ENCODE measurements at regions not wholly inside any gene's neighbourhood (a gene's known extent, or its start where the extent isn't known, plus 50 kb on each side); places are given as distances from the start of the nearest gene placed in this dataset.
"Not testable (repeated sequence)": the region's sequence is repeated elsewhere in the genome, so short reads cannot be mapped to it uniquely, and the experiment has no call there.

DNA sequence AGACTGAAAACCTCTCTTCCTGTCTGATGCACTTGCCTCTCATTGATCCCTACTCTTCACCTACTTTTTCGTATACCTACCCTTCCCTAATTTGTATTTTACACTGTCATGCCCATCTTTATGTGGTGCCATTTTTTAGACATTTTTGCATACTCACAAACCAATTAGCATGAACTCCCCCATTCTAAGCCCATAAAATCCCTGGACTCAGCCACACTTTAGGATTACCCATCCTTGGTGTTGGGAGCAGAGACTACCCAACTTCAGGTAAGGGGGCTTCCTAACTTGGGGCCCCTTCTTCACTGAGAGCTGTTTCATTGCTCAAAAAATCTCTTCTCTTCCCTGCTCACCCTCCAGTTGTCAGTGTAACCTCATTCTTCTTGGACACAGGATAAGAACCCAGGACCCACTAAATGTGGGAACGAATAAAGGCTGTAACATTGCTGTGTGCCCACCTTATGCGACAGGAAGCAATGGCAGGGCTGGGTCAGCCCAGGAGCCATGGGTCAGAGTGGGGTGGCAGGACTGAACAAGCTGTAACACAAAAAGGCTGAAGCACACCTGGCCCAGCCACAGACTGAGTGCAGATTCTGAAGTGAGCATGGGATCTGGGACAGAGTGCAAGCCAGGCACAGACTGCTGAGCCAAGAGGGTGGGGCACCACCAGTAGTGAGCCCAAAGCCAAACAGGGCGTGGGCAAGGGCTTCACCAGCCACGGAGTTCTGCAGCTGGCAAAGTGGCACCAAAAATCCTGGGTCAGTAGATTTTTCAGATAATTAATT, 789.1 kb upstream of the HS3ST5 start:
- Histone ChIP-seq H3K4me3 (no peak overlapping the region), H3K36me3 (no peaks in the 10 kb centered on the region), H3K27ac (no peak overlapping the region), H3K9me3 (replicated peaks) (no peaks in the 10 kb centered on the region), H3K27me3 (no peaks in the 10 kb centered on the region), H3K4me1 (no peaks in the 10 kb centered on the region)
- no peak for DNase-seq

DNA sequence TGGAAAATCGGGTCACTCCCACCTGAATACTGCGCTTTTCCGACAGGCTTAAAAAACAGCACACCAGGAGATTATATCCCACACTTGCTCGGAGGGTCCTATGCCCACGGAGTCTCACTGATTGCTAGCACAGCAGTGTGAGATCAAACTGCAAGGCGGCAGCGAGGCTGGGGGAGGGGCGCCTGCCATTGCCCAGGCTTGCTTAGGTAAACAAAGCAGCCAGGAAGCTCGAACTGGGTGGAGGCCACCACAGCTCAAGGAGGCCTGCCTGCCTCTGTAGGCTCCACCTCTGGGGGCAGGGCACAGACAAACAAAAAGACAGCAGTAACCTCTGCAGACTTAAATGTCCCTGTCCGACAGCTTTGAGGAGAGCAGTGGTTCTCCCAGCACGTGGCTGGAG, 778.7 kb upstream of the HS3ST5 start:
- not testable (repeated sequence) for DNase-seq; H3K9me3 ChIP-seq (replicated peaks); H3K36me3 ChIP-seq; H3K4me1 ChIP-seq; H3K27ac ChIP-seq; H3K4me3 ChIP-seq; H3K27me3 ChIP-seq

DNA sequence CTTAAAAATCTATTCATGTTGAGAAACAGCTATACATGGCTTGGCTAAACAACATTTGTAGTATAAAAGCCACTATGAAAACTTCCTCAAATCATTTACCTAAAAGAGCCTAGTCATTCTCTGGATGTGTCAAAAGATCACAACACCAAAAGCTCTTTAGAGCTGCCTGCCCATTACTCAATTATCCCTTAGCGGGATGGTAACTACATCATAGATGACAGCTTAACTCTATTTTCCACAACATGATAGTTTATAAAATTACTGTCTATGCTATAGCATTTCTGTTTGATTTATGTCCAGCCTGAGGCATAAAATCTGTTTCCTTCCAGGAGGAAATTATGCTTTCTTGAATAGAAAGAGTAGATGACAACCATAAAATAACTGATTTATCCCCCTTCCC, 777.6 kb upstream of the HS3ST5 start:
- Histone ChIP-seq H3K4me1 (no peaks in the 10 kb centered on the region), H3K27me3 (no peaks in the 10 kb centered on the region), H3K36me3 (no peaks in the 10 kb centered on the region), H3K27ac (no peak overlapping the region), H3K9me3 (replicated peaks) (no peaks in the 10 kb centered on the region), H3K4me3 (no peak overlapping the region)
- DNase-seq, result no peak

DNA sequence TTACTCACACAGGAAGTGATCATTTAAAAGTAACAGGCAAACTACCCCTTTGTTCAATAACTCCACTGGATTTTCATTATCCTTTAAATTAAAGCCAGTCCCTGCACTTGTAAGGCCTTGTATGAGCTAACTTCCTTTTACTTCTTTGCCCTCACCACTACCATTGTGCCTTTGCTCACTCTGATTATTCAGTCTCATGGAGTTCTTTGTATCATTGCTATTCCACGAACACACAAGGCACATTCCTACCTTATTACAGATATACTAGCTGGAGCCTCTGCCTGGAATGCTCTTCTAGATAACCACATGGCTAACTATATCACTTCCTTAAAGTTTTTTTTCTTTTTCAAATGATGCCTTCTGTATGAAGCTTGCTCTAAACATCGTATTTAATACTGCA, 748.6 kb upstream of the HS3ST5 start:
- no peak for DNase-seq
- Histone ChIP-seq H3K9me3 (replicated peaks) (no peaks in the 10 kb centered on the region), H3K4me3 (no peak overlapping the region), H3K27ac (no peak overlapping the region), H3K4me1 (no peaks in the 10 kb centered on the region), H3K36me3 (no peaks in the 10 kb centered on the region), H3K27me3 (no peaks in the 10 kb centered on the region)

- Histone ChIP-seq H3K27me3 (no peaks in the 10 kb centered on the region), H3K36me3 (no peaks in the 10 kb centered on the region), H3K9me3 (replicated peaks) (no peaks in the 10 kb centered on the region), H3K27ac (no peak overlapping the region), H3K4me3 (no peak overlapping the region), H3K4me1 (peaks cover 3% of the 10 kb centered on the region; the same call in 1 of the 2 replicates)
- DNase-seq, result peak in 1 of 2 experiments; percentile 48
Measured at GRCh38 chr6:115078555-115078954, 735.7 kb upstream of the HS3ST5 start.

DNA sequence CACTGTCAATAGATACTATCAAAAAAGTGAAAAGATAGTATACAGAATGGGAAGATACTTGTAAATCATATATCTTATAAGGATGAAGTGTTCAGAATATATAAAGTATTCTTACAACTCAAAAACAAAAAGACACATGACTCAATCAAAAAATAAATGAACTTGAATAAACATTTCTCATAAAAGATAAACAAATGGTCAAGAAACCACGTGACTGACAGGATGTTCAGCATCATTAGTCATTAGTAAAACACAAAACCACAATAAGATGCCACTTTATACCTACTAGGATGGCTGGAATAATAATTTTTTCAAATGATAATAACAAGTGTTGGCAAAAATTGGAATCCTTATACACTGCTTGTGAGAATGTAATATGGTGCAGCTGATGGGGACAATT, 729.1 kb upstream of the HS3ST5 start:
- no peak for DNase-seq
- Histone ChIP-seq H3K9me3 (replicated peaks) (no peaks in the 10 kb centered on the region), H3K27me3 (no peaks in the 10 kb centered on the region), H3K36me3 (no peaks in the 10 kb centered on the region), H3K27ac (no peak overlapping the region), H3K4me3 (no peak overlapping the region), H3K4me1 (no peaks in the 10 kb centered on the region)

- Histone ChIP-seq H3K27ac (no peak overlapping the region), H3K36me3 (no peaks in the 10 kb centered on the region), H3K4me1 (no peaks in the 10 kb centered on the region), H3K4me3 (no peak overlapping the region), H3K27me3 (no peaks in the 10 kb centered on the region), H3K9me3 (replicated peaks) (no peaks in the 10 kb centered on the region)
- DNase-seq, result no peak
Measured at GRCh38 chr6:115067690-115068447, 725.0 kb upstream of the HS3ST5 start.

GRCh38 chr6:115064680-115065079, 721.9 kb upstream of the HS3ST5 start:
- H3K36me3 ChIP-seq, result no peaks in the 10 kb centered on the region
- H3K27me3 ChIP-seq, result no peaks in the 10 kb centered on the region
- H3K4me1 ChIP-seq, result no peaks in the 10 kb centered on the region
- H3K27ac ChIP-seq, result no peak overlapping the region
- H3K9me3 ChIP-seq (replicated peaks), result no peaks in the 10 kb centered on the region
- H3K4me3 ChIP-seq, result no peak overlapping the region
- DNase-seq, result no peak

- DNase-seq, result no peak
- no peak overlapping the region for H3K4me3 ChIP-seq
- H3K27me3 ChIP-seq, result no peaks in the 10 kb centered on the region
- no peaks in the 10 kb centered on the region for H3K9me3 ChIP-seq (replicated peaks)
- H3K4me1 ChIP-seq, result no peaks in the 10 kb centered on the region
- no peak overlapping the region for H3K27ac ChIP-seq
- H3K36me3 ChIP-seq, result no peaks in the 10 kb centered on the region
Measured at GRCh38 chr6:115060581-115060980, 717.8 kb upstream of the HS3ST5 start.

DNA sequence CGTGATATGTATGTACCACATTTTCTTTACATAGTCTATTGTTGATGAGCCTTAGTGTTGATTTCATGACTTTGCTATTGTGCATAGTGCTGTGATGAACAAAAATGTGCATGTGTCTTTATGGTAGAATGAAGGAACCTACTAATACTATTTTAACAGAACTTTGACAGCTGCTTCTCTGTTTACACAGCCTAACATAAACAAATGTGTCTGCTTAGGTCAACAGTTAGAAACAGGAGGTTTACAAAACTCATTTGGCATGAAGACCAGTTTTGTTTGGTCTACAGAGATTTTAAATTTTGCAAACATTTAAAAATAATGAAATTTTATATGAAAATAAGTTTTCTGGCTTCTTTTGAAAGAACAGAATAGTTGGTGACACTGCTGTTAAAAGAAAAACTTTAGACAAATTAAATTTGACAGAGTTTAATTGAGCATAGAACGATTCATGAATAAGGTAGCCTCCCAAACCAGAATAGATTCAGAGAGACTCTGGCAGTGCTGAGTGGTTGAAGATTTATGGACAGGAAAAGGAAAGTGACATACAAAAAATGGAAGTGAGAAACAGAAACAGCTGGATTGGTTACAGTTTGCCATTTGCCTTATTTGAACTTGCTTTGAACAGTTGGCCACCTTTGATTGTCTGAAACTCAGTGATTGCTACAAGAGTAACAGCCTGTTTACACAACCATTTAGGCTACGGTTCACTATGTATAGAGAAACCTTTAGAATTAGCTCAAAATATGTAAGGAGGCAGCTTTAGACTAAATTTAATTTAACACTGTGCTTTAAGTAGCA, 715.8 kb upstream of the HS3ST5 start:
- no peak overlapping the region for H3K4me3 ChIP-seq
- H3K36me3 ChIP-seq, result no peaks in the 10 kb centered on the region
- H3K27ac ChIP-seq, result no peak overlapping the region
- no peaks in the 10 kb centered on the region for H3K9me3 ChIP-seq (replicated peaks)
- no peaks in the 10 kb centered on the region for H3K27me3 ChIP-seq
- DNase-seq, result no peak
- no peaks in the 10 kb centered on the region for H3K4me1 ChIP-seq

DNA sequence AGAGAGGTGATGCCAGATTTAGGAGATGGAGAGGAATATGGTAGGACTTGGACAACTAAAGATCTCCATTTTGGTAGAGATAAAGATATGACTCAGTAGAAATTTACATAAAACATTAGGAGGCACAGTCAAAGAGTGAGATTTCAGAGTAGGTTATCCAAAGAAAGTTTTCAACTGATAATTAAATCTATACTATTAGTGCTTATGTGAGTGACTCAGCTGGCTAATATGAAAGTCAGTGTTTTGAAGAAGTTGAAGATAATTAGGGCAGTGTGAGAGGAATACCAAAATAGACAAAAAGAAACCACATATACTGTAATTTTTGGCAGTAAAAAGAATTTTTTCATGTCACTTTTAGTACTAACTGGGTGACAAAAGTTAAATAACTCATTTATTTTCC, 712.8 kb upstream of the HS3ST5 start:
- H3K27ac ChIP-seq, result no peak overlapping the region
- H3K9me3 ChIP-seq (replicated peaks), result no peaks in the 10 kb centered on the region
- no peaks in the 10 kb centered on the region for H3K4me1 ChIP-seq
- no peaks in the 10 kb centered on the region for H3K27me3 ChIP-seq
- no peak overlapping the region for H3K4me3 ChIP-seq
- DNase-seq, result no peak
- H3K36me3 ChIP-seq, result no peaks in the 10 kb centered on the region

GRCh38 chr6:115054242-115054641, 711.4 kb upstream of the HS3ST5 start:
- not testable (repeated sequence) for H3K27me3 ChIP-seq

GRCh38 chr6:115053169-115053860, 710.5 kb upstream of the HS3ST5 start:
- H3K27me3 ChIP-seq, result no peaks in the 10 kb centered on the region
- H3K36me3 ChIP-seq, result no peaks in the 10 kb centered on the region
- no peaks in the 10 kb centered on the region for H3K9me3 ChIP-seq (replicated peaks)
- H3K27ac ChIP-seq, result no peak overlapping the region
- H3K4me3 ChIP-seq, result no peak overlapping the region
- DNase-seq, result no peak
- H3K4me1 ChIP-seq, result no peaks in the 10 kb centered on the region

More at GRCh38 chr6:115054242-115054641, 711.4 kb upstream of the HS3ST5 start:
- H3K4me3 ChIP-seq; H3K4me1 ChIP-seq; H3K9me3 ChIP-seq (replicated peaks); H3K36me3 ChIP-seq; H3K27ac ChIP-seq; DNase-seq: not testable (repeated sequence)

DNA sequence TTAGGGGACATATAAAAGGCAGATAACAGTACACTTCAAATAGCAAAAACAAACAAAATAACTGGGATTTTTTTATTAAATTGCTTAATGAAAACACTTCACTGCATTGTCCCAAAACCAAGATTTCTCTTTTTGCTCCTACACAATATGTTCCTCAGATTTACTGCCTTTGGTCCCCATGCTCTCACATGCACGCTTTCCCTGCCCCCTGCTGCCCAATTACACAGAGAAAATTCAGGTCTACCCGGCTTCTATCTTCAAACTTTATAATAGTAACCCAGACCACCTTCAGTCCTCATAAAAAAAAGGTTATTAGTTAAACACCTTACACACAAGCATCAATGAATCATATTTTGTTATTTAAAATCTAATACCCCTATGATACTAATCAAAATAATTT, 673.8 kb upstream of the HS3ST5 start:
- no peaks in the 10 kb centered on the region for H3K36me3 ChIP-seq
- H3K4me1 ChIP-seq, result no peaks in the 10 kb centered on the region
- no peak for DNase-seq
- H3K27me3 ChIP-seq, result no peaks in the 10 kb centered on the region
- no peak overlapping the region for H3K27ac ChIP-seq
- no peak overlapping the region for H3K4me3 ChIP-seq
- H3K9me3 ChIP-seq (replicated peaks), result no peaks in the 10 kb centered on the region

- Histone ChIP-seq H3K4me3 (no peak overlapping the region), H3K4me1 (no peaks in the 10 kb centered on the region), H3K27ac (no peak overlapping the region), H3K36me3 (no peaks in the 10 kb centered on the region), H3K9me3 (replicated peaks) (no peaks in the 10 kb centered on the region), H3K27me3 (no peaks in the 10 kb centered on the region)
- DNase-seq, result no peak
Measured at GRCh38 chr6:115004982-115005381, 662.2 kb upstream of the HS3ST5 start.

Measured in SJCRH30 (cell line).